Retinal pigment epithelial cell (primary cell): ENCODE measurements at regions not wholly inside any gene's neighbourhood (a gene's known extent, or its start where the extent isn't known, plus 50 kb on each side); places are given as distances from the start of the nearest gene placed in this dataset.

ENCODE experiments used
- DNase-seq: peaks from one replicate; pipeline ENCODE4 v3.0.0-alpha.2; 2010; ENCODE audit warnings: low read depth
- H3K4me3 ChIP-seq: 2 replicates; pipeline ENCODE4 v1.5.1; 2011; ENCODE audit warnings: mild to moderate bottlenecking, low read length, control low read depth, moderate library complexity
- TF ChIP-seq, protein P1 (sequence below): conservative IDR thresholded peaks from 2 replicates; pipeline ENCODE4 v1.5.1; 2011; ENCODE audit warnings: low read depth, low read length, control low read depth, inconsistent platforms

DNA sequence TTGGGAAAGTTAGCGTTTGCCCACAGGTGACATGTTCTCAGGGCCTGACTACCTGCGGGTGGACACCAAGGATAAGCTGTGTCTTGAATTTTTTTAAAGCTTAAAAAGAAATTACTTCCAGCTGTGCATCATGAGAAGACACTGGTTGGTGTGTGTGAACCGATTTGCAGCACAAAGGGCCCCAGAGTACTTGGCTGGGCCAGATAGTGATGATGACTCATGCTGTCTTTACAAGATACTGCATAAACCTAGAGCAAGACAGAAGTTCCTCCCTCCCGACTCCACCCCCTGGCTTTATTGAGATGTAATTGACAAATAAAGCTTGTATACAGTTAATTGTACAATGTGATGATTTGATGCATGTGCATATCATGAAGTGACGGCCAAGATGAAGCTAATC, 212.8 kb downstream of the NXNL2 start:
- no peak overlapping the region for H3K4me3 ChIP-seq
- DNase-seq = no peak
- TF ChIP-seq, protein P1, sequence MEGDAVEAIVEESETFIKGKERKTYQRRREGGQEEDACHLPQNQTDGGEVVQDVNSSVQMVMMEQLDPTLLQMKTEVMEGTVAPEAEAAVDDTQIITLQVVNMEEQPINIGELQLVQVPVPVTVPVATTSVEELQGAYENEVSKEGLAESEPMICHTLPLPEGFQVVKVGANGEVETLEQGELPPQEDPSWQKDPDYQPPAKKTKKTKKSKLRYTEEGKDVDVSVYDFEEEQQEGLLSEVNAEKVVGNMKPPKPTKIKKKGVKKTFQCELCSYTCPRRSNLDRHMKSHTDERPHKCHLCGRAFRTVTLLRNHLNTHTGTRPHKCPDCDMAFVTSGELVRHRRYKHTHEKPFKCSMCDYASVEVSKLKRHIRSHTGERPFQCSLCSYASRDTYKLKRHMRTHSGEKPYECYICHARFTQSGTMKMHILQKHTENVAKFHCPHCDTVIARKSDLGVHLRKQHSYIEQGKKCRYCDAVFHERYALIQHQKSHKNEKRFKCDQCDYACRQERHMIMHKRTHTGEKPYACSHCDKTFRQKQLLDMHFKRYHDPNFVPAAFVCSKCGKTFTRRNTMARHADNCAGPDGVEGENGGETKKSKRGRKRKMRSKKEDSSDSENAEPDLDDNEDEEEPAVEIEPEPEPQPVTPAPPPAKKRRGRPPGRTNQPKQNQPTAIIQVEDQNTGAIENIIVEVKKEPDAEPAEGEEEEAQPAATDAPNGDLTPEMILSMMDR = no peak

DNA sequence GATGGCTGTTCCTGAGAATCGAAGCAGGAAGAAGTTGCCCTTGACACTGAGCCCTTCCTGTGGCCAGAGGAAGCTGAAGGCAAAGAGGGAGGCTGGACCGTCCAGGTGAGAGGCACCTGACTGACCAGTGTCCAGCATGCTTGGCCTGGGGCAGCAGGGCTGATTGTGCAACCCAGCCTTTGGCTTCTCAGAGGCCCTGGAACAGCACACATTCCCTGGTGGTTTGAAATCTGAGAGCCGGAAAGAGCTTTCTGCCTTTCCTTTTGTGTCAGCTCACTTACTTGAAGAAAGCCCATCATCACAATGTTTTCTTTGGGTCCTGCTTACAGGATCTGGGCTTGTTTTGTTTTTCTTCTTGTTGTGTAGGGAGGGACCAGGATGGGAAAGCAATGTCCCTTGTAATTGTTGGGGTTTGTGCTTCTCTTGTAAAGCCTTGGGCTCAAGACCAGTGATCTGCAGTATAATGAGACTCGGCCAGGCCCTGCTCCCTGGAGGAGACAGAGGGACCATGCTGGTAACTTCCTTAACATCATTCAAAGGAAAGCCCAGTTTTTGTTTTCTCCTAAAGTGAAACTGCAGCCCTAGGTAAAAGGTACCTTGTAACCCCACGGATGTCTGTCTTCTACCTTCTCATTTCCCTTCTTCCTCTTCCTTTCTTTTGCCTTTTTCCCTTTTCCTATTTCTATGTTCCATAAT, 213.7 kb downstream of the NXNL2 start:
- DNase-seq = no peak
- H3K4me3 ChIP-seq = no peak overlapping the region
- TF ChIP-seq, protein P1 = no peak

DNA sequence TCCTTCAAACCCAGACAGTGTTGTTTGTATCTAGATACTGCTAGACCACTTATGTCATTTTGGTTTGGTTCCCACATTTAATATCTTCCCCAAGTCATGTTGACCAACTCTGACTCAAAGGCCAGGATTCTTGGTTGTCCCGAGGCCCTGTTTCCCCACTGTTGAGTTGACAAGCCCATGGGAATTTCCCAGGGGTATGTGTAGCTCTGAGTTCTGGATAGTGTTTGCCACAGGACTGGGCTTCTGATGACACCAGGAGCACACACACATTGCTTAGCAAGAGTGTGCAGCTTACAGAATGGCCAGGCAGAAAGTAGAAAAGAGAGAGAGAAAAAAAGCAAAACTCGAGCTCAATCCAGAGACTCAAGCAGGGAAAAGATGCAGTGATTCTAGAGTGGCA, 214.4 kb downstream of the NXNL2 start:
- DNase-seq = no peak
- TF ChIP-seq, protein P1 = no peak
- no peak overlapping the region for H3K4me3 ChIP-seq

DNA sequence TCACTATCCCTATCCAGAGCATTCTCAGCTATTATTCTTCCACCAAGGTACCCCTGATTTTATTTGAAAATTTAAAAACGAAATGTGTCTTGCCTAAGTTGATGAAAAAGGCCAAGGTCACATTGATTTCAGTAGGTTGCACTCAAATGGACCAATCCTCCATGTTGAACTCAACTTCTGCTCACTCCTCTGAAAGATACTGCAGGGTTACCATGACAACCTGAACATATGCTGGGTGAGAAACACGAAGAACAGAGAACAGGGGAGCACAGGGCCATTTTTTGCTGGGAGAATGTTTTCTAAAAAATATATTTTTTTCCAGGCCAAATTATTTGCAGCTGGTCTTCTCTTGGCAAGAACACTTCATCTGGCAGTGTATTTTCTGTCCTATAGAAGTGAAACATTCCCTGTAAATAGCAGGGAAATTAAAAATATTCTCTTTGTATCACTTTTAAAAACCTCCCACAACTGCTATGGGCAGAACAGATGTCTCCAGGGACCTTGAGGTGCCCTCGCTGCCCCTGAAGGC, 215.9 kb downstream of the NXNL2 start:
- no peak overlapping the region for H3K4me3 ChIP-seq
- DNase-seq = no peak
- TF ChIP-seq, protein P1 = no peak

DNA sequence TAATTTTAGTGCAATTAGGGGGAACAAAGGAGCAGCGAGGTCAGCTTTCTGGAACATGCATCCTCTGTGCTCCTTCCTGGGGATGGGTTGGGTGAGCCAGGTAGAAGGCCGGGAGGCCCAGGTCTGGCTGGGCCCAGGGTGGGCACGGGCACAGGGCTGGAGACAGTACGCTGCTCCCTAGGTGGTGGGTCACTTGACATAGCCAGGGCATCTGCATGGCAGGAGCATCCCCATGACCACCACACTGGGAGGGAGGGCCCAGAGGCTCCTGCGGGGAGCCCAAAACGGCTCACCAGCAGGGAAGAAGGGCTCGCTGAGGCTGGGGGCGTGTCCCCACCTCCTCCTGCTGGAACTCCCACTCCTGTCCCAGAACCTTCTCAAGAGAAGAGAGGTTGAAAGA, 216.8 kb downstream of the NXNL2 start:
- TF ChIP-seq, protein P1 = no peak
- DNase-seq = no peak
- no peak overlapping the region for H3K4me3 ChIP-seq

DNA sequence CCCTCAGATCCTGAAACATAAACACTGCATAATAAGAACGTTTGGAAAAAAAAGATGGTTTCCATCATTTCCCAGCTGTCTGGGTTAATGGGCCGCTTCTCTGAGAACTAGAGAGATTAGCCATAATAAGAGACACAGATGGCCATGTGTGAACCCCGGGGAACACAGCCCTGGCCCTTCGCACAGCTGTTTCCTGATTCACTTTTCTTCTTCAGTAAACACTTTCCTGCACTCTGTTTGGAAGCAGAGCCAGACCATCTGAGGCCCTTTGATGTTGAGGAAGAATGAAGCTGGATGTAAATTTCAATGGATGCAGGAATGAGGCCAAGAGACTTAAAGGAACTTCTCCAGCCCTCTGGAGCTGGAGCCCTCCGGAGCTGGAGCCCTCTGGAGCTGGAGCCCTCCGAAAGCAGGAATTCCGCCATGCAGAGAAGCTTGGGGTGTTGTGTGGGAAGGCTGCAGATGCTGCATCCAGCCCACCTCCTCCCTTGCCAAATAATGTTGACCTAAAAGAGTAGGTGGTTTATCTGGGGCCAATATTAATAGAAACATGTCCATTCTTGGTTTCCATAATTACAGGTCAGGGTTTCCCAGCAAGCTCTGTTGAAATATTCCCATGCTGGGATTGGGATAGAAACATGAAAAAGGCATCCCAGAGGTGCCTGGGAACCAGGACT, 218.9 kb downstream of the NXNL2 start:
- TF ChIP-seq, protein P1 = no peak
- no peak overlapping the region for H3K4me3 ChIP-seq
- no peak for DNase-seq

DNA sequence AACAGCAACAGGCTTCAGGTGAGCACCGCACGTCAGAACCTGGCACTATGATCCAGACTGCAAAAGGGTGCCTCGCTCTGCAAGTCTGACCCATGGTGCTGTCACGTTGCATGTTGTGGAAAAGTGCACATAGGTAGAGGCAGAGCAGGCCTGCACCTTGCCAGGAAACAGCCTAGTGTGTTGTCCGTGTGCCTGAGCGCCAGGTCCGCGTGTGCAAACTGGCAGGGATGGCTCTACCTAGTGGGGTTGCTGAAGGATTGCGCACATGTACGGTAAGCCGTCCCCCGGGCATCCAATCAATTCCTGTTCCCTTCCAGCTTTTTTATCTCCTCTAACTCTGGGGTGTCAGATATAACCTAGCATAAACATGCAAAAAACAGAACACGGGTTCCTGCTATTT, 219.5 kb downstream of the NXNL2 start:
- DNase-seq = no peak
- TF ChIP-seq, protein P1 = no peak
- H3K4me3 ChIP-seq = no peak overlapping the region
